Kidney (tissue), 13 donors: ENCODE measurements at regions not wholly inside any gene's neighbourhood (a gene's known extent, or its start where the extent isn't known, plus 50 kb on each side); places are given as distances from the start of the nearest gene placed in this dataset.

Experiments
- DNase-seq, 5 donors: peaks; one replicate each; pipeline ENCODE4 v3.0.0-alpha.2; 2013 to 2020
- FAIRE-seq: peaks from 2 replicates; lab custom pipeline; 2012; peaks lifted over from hg19 to GRCh38; lab: Jason Lieb, UNC
- H3K27ac ChIP-seq, 2 donors: one replicate each; pipeline ENCODE4 v1.7.0; 2013; ENCODE audit warnings: low read depth in 2 of 2, low read length in 2 of 2, inconsistent platforms in 1 of 2
- H3K27me3 ChIP-seq: one replicate; pipeline ENCODE4 v1.7.1; 2013; ENCODE audit warnings: low read length, inconsistent platforms; ENCODE audit not compliant: control insufficient read depth, insufficient read depth
- H3K36me3 ChIP-seq, 3 donors: one replicate each; pipeline versions ENCODE4 v1.7.0 to v1.7.1; 2013; ENCODE audit warnings: low read length in 3 of 3, control low read depth in 1 of 3, inconsistent platforms in 1 of 3; ENCODE audit not compliant: insufficient read depth in 3 of 3, control insufficient read depth in 2 of 3
- H3K4me1 ChIP-seq, 3 donors: one replicate each; pipeline versions ENCODE4 v1.7.0 to v1.7.1; 2013; ENCODE audit warnings: low read length in 3 of 3, inconsistent platforms in 1 of 3, low read depth in 1 of 3; ENCODE audit not compliant: control insufficient read depth in 2 of 3, insufficient read depth in 2 of 3
- H3K4me3 ChIP-seq, 3 donors: one replicate each; pipeline versions ENCODE4 v1.7.0 to v1.8.1; 2013; ENCODE audit warnings: low read length in 3 of 3, control low read depth in 1 of 3, inconsistent platforms in 1 of 3
- H3K9ac ChIP-seq, 3 donors: one replicate each; pipeline versions ENCODE4 v1.7.0 to v1.7.1; 2013; ENCODE audit warnings: low read length in 3 of 3, control low read depth in 1 of 3, inconsistent platforms in 1 of 3
- H3K9me3 ChIP-seq, 3 donors: one replicate each; pipeline versions ENCODE4 v1.7.0 to v1.7.1; 2013; ENCODE audit warnings: low read length in 3 of 3, control low read depth in 1 of 3, inconsistent platforms in 1 of 3; ENCODE audit not compliant: control insufficient read depth in 2 of 3, insufficient read depth in 1 of 3
- CTCF ChIP-seq: IDR thresholded peaks from 3 replicates; pipeline ENCODE4 v1.5.1; 2012; ENCODE audit warnings: mild to moderate bottlenecking, moderate library complexity, borderline replicate concordance; ENCODE audit not compliant: insufficient read depth; ENCODE audit errors: extremely low read depth
- intact Hi-C: fragments of 100-400 bp; cut with DNase I; formaldehyde crosslinking; loops from one replicate; pipeline ENCODE4 v1.11.1; 2022
- donor health status: control.
- donor health status: control.
- donor health status: control.
- donor health status: control.
- donor health status: control.
- donor health status: DM: yes; HTN: yes; CAD: no.
- donor health status: Normal renal cell carcinoma (clear cell type).

GRCh38 chr21:35338281-35338680, 289.2 kb upstream of the RUNX1 start:
- intact Hi-C loops, result no loop called here
- H3K9me3 ChIP-seq, result no peaks in the 10 kb centered on the region
- no peak overlapping the region for H3K27ac ChIP-seq
- DNase-seq (no peak), FAIRE-seq (no peak)
- no peak overlapping the region for H3K9ac ChIP-seq
- no peak overlapping the region for H3K4me3 ChIP-seq
- no peaks in the 10 kb centered on the region for H3K36me3 ChIP-seq
- TF ChIP-seq CTCF, result no peak
- H3K4me1 ChIP-seq, result no peaks in the 10 kb centered on the region
- no peaks in the 10 kb centered on the region for H3K27me3 ChIP-seq

GRCh38 chr21:35337573-35337972, 288.5 kb upstream of the RUNX1 start:
- H3K36me3 ChIP-seq, result no peaks in the 10 kb centered on the region
- intact Hi-C loops, result no loop called here
- H3K4me1 ChIP-seq, result no peaks in the 10 kb centered on the region
- no peak overlapping the region for H3K4me3 ChIP-seq
- no peaks in the 10 kb centered on the region for H3K27me3 ChIP-seq
- no peak overlapping the region for H3K27ac ChIP-seq
- no peak for DNase-seq
- TF ChIP-seq CTCF, result no peak
- FAIRE-seq, result no peak
- no peak overlapping the region for H3K9ac ChIP-seq
- no peaks in the 10 kb centered on the region for H3K9me3 ChIP-seq

- intact Hi-C loops, result no loop called here
- FAIRE-seq (no peak), DNase-seq (no peak)
- no peak overlapping the region for H3K4me3 ChIP-seq
- no peaks in the 10 kb centered on the region for H3K4me1 ChIP-seq
- H3K27ac ChIP-seq, result no peak overlapping the region
- no peak for TF ChIP-seq CTCF
- H3K9ac ChIP-seq, result no peak overlapping the region
- H3K27me3 ChIP-seq, result no peaks in the 10 kb centered on the region
- no peaks in the 10 kb centered on the region for H3K36me3 ChIP-seq
- no peaks in the 10 kb centered on the region for H3K9me3 ChIP-seq
Observed at GRCh38 chr21:35336534-35336933, 287.4 kb upstream of the RUNX1 start.

GRCh38 chr21:35335951-35336446, 286.9 kb upstream of the RUNX1 start:
- no peak for FAIRE-seq
- TF ChIP-seq CTCF, result no peak

More at GRCh38 chr21:35335951-35336446, 286.9 kb upstream of the RUNX1 start:
- Histone ChIP-seq H3K9ac (no peak overlapping the region), H3K27me3 (no peaks in the 10 kb centered on the region), H3K4me1 (no peaks in the 10 kb centered on the region), H3K27ac (no peak overlapping the region), H3K4me3 (no peak overlapping the region), H3K9me3 (no peaks in the 10 kb centered on the region), H3K36me3 (no peaks in the 10 kb centered on the region)
- DNase-seq, result no peak
- intact Hi-C loops, result no loop called here
